K562 (cell line): ENCODE measurements at regions not wholly inside any gene's neighbourhood (a gene's known extent, or its start where the extent isn't known, plus 50 kb on each side); places are given as distances from the start of the nearest gene placed in this dataset.

Source experiments
- ATAC-seq: fragments of 200-7000 bp; cut with Tn5 transposase; 3 replicates; pipeline ENCODE4 v1.9.1; 2020; ENCODE audit warnings: moderate library complexity
- BruUV-seq: library from RNA; stranded (reverse); fragments of 400-500 nt; replicated peaks from 2 replicates; lab custom pipeline; 2021; lab: Mats Ljungman, UMichigan
- CTCF ChIA-PET: fragments of 300-600 bp; formaldehyde crosslinking; extraction: SDS; loops from one replicate; lab custom pipeline; 2021; ENCODE audit warnings: low intra/inter-chr PET ratio; lab: Yijun Ruan, JAX
- POLR2A ChIA-PET: fragments of 300-600, 350-650 bp; sonication (Branson Sonifier 250); formaldehyde crosslinking; extraction: SDS; loops from one replicate; lab custom pipeline; 2021; ENCODE audit warnings: antibody characterized with exemption, inconsistent platforms; lab: Yijun Ruan, JAX
- DNase-seq, 4 experiments: peaks; one replicate each; pipeline versions ENCODE4 v3.0.0 to v3.0.0-alpha.2; 2011 to 2018; ENCODE audit warnings: low spot score in 3 of 4, mixed read lengths in 3 of 4; ENCODE audit errors: extremely low read depth in 1 of 4
- FAIRE-seq: peaks from 2 replicates; lab custom pipeline; 2011; peaks lifted over from hg19 to GRCh38; lab: Jason Lieb, UNC
- H2AFZ ChIP-seq: 2 replicates; pipeline ENCODE4 v1.6.0; 2011; ENCODE audit warnings: low read depth, low read length, control low read depth, inconsistent platforms
- H3K27ac ChIP-seq: fragments of 200-600 bp; 3 replicates; pipeline ENCODE4 v1.8.0; 2011; ENCODE audit warnings: low read depth, mild to moderate bottlenecking, control low read depth, inconsistent platforms, low read length, moderate library complexity, mixed read lengths; ENCODE audit errors: extremely low read depth
- H3K27me3 ChIP-seq, 2 experiments: fragments of 300-600 bp in 1 of 2; 2 replicates in 1 of 2; 3 replicates in 1 of 2; pipeline versions ENCODE4 v1.6.0 to v1.8.0; 2011; ENCODE audit warnings: inconsistent platforms in 2 of 2, low read length in 2 of 2, mild to moderate bottlenecking in 1 of 2, mixed read lengths in 1 of 2, moderate library complexity in 1 of 2; ENCODE audit not compliant: control insufficient read depth in 2 of 2, insufficient read depth in 2 of 2
- H3K36me3 ChIP-seq: fragments of 300-600 bp; 3 replicates; pipeline ENCODE4 v1.8.0; 2011; ENCODE audit warnings: mild to moderate bottlenecking, low read length, inconsistent platforms; ENCODE audit not compliant: control insufficient read depth, insufficient read depth
- H3K4me1 ChIP-seq, 2 experiments: fragments of 200-600 bp in 1 of 2; replicated peaks in 1 of 2; 2 replicates in 1 of 2; 3 replicates in 1 of 2; pipeline versions ENCODE4 v1.5.1 to v1.8.0; 2011; ENCODE audit warnings: inconsistent platforms in 2 of 2, low read length in 2 of 2, mild to moderate bottlenecking in 1 of 2, mixed read lengths in 1 of 2, moderate library complexity in 1 of 2; ENCODE audit not compliant: control insufficient read depth in 2 of 2, insufficient read depth in 2 of 2
- H3K4me2 ChIP-seq: 2 replicates; pipeline ENCODE4 v1.6.1; 2011; ENCODE audit warnings: low read length, control low read depth, inconsistent platforms, mixed read lengths; ENCODE audit not compliant: insufficient read depth
- H3K4me3 ChIP-seq: fragments of 200-600 bp; sonication (generic), shearing (Covaris generic); 2 replicates; pipeline ENCODE4 v1.5.1; 2016; ENCODE audit warnings: control low read depth, inconsistent platforms
- H3K79me2 ChIP-seq: fragments of 200-600 bp; 3 replicates; pipeline ENCODE4 v1.8.0; 2011; ENCODE audit warnings: low read length, inconsistent platforms; ENCODE audit not compliant: control insufficient read depth, insufficient read depth
- H3K9ac ChIP-seq, 2 experiments: 2 replicates each; pipeline versions ENCODE4 v1.6.0 to v1.6.1; 2011; ENCODE audit warnings: low read depth in 2 of 2, low read length in 2 of 2, control low read depth in 1 of 2, inconsistent platforms in 1 of 2, mild to moderate bottlenecking in 1 of 2, mixed read lengths in 1 of 2; ENCODE audit not compliant: insufficient read depth in 1 of 2
- H3K9me1 ChIP-seq: one replicate; pipeline ENCODE4 v1.6.0; 2011; ENCODE audit warnings: inconsistent platforms, mild to moderate bottlenecking, low read length, moderate library complexity; ENCODE audit not compliant: control insufficient read depth, insufficient read depth
- H3K9me3 ChIP-seq: replicated peaks from 2 replicates; pipeline ENCODE4 v1.5.1; 2011; ENCODE audit warnings: low read depth, low read length, inconsistent platforms; ENCODE audit not compliant: control insufficient read depth, insufficient read depth
- H4K20me1 ChIP-seq: replicated peaks from 2 replicates; pipeline ENCODE4 v1.6.1; 2011; ENCODE audit warnings: low read length, inconsistent platforms, mixed read lengths; ENCODE audit not compliant: control insufficient read depth, insufficient read depth
- DMBX1 ChIP-seq: fragments of 250-450 bp; sonication (Bioruptor Pico); IDR thresholded peaks from 2 replicates; pipeline ENCODE4 v1.8.0; 2022; ENCODE audit warnings: inconsistent platforms, mild to moderate bottlenecking, moderate library complexity, borderline replicate concordance
- ZBTB2 ChIP-seq: fragments of 450-650 bp; IDR thresholded peaks from 2 replicates; pipeline ENCODE4 v1.6.1; 2016; ENCODE audit warnings: antibody characterized with exemption
- ZNF212 ChIP-seq: fragments of 450-650 bp; formaldehyde crosslinking; IDR thresholded peaks from 2 replicates; pipeline ENCODE4 v1.4.0; 2020; ENCODE audit warnings: mild to moderate bottlenecking
- ZNF324 ChIP-seq: fragments of 250-450 bp; sonication (Bioruptor Pico); IDR thresholded peaks from 2 replicates; pipeline ENCODE4 v1.4.0; 2020; ENCODE audit warnings: mild to moderate bottlenecking
- ZNF584 ChIP-seq: fragments of 200-800 bp; sonication (Bioruptor generic); IDR thresholded peaks from 2 replicates; pipeline ENCODE4 v1.6.1; 2016; ENCODE audit warnings: low read depth, mild to moderate bottlenecking, missing genetic modification characterization, missing compliant biosample characterization
- ZNF668 ChIP-seq: fragments of 250-450 bp; sonication (Bioruptor Pico); IDR thresholded peaks from 2 replicates; pipeline ENCODE4 v1.8.0; 2022; ENCODE audit warnings: mild to moderate bottlenecking, inconsistent platforms
- WGBS: fragments of 100-300 bp; shearing (Covaris generic); methylation state at CpG from one replicate; pipeline ENCODE4 v1.1.6; 2016; ENCODE audit warnings: low coverage, mixed read lengths; ENCODE audit not compliant: insufficient coverage; ENCODE audit errors: missing lambda C conversion rate; 5-methylcytosine and 5-hydroxymethylcytosine counted together
- in situ Hi-C: fragments of 300-500 bp; cut with MboI; formaldehyde crosslinking; loops from 4 replicates; pipeline ENCODE4 v1.15.0; 2018; ENCODE audit warnings: inconsistent platforms, mixed read lengths
- intact Hi-C: fragments of 100-400 bp; cut with micrococcal nuclease; formaldehyde crosslinking; loops from 2 replicates; pipeline ENCODE4 v1.14.2; 2022

GRCh38 chr9:87102126-87102525, 154.8 kb upstream of the GAS1 start:
- WGBS = 6% methylated on average over 4 of the region's 4 CpGs
- no peak for ATAC-seq
- no peak overlapping the region for H3K9ac ChIP-seq
- in situ Hi-C loops = no loop called here
- BruUV-seq = no TSS peak
- no peak for TF ChIP-seq ZNF324 (CRISPR knock-in tag)
- no peak for TF ChIP-seq ZNF584 (CRISPR knock-in tag)
- TF ChIP-seq ZNF668 (CRISPR knock-in tag) = no peak
- no peak for TF ChIP-seq DMBX1 (CRISPR knock-in tag)
- no peak for TF ChIP-seq ZNF212
- TF ChIP-seq ZBTB2 = no peak
- TF ChIP-seq, all 486 proteins: peak for 0
- FAIRE-seq (no peak), DNase-seq (no peak)
- Histone ChIP-seq H3K4me1 (no peaks in the 10 kb centered on the region), H4K20me1 (no peaks in the 10 kb centered on the region), H3K27ac (no peak overlapping the region), H3K79me2 (no peaks in the 10 kb centered on the region), H3K36me3 (no peaks in the 10 kb centered on the region), H3K9me1 (no peaks in the 10 kb centered on the region), H3K4me3 (no peak overlapping the region), H2AFZ (no peak overlapping the region), H3K9me3 (no peaks in the 10 kb centered on the region), H3K4me2 (no peak overlapping the region), H3K27me3 (peaks cover 0 to 9% of the 10 kb centered on the region in 2 experiments; a peak in 1 of 5 replicates)
- intact Hi-C loops = no loop called here
- ChIA-PET CTCF (no interaction called here), POLR2A (interaction anchor here (0.5 to 0.6 kb wide), 2 partner anchors 39 to 1237 kb away, joined by 3 to 4 read pairs; no protein-coding TSS in a partner anchor)
